Upper lobe of right lung (tissue), 1 donor: ENCODE measurements at regions not wholly inside any gene's neighbourhood (a gene's known extent, or its start where the extent isn't known, plus 50 kb on each side); places are given as distances from the start of the nearest gene placed in this dataset.

Experiments used
- ATAC-seq: fragments of 200-7000 bp; cut with Tn5 transposase; one replicate; pipeline ENCODE4 v1.9.1; 2020; ENCODE audit warnings: mild to moderate bottlenecking, moderate library complexity
- DNase-seq: peaks from one replicate; pipeline ENCODE4 v3.0.0-alpha.2; 2020
- H3K27ac ChIP-seq: fragments of 200-600 bp; one replicate; pipeline ENCODE4 v1.8.0; 2022
- H3K27me3 ChIP-seq: fragments of 200-600 bp; one replicate; pipeline ENCODE4 v1.8.0; 2022; ENCODE audit warnings: mild to moderate bottlenecking
- H3K36me3 ChIP-seq: fragments of 200-600 bp; one replicate; pipeline ENCODE4 v1.8.0; 2022
- H3K4me1 ChIP-seq: fragments of 200-600 bp; one replicate; pipeline ENCODE4 v1.8.0; 2022
- H3K4me3 ChIP-seq: fragments of 200-600 bp; one replicate; pipeline ENCODE4 v1.8.0; 2022; ENCODE audit warnings: mild to moderate bottlenecking
- H3K9me3 ChIP-seq: fragments of 200-600 bp; one replicate; pipeline ENCODE4 v1.8.0; 2022
- intact Hi-C: fragments of 100-400 bp; cut with DNase I; formaldehyde crosslinking; loops from one replicate; pipeline ENCODE4 v1.11.0; 2022
- TF ChIP-seq, protein P1 (sequence below): fragments of 200-600 bp; IDR thresholded peaks from one replicate; pipeline ENCODE4 v1.8.0; 2022; ENCODE audit warnings: antibody characterized with exemption
- donor health status: DM: no; HTN: yes; CAD: no; lungs with severe emphysema.

GRCh38 chr3:124422805-124423204 is 307.4 kb upstream of the UMPS start:
- no peaks in the 10 kb centered on the region for H3K9me3 ChIP-seq
- no peak overlapping the region for H3K4me3 ChIP-seq
- no peak for DNase-seq
- ATAC-seq: no peak
- no peaks in the 10 kb centered on the region for H3K4me1 ChIP-seq
- no peaks in the 10 kb centered on the region for H3K36me3 ChIP-seq
- H3K27ac ChIP-seq: no peak overlapping the region
- TF ChIP-seq, protein P1, sequence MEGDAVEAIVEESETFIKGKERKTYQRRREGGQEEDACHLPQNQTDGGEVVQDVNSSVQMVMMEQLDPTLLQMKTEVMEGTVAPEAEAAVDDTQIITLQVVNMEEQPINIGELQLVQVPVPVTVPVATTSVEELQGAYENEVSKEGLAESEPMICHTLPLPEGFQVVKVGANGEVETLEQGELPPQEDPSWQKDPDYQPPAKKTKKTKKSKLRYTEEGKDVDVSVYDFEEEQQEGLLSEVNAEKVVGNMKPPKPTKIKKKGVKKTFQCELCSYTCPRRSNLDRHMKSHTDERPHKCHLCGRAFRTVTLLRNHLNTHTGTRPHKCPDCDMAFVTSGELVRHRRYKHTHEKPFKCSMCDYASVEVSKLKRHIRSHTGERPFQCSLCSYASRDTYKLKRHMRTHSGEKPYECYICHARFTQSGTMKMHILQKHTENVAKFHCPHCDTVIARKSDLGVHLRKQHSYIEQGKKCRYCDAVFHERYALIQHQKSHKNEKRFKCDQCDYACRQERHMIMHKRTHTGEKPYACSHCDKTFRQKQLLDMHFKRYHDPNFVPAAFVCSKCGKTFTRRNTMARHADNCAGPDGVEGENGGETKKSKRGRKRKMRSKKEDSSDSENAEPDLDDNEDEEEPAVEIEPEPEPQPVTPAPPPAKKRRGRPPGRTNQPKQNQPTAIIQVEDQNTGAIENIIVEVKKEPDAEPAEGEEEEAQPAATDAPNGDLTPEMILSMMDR: no peak
- intact Hi-C loops: no loop called here
- no peaks in the 10 kb centered on the region for H3K27me3 ChIP-seq

DNA sequence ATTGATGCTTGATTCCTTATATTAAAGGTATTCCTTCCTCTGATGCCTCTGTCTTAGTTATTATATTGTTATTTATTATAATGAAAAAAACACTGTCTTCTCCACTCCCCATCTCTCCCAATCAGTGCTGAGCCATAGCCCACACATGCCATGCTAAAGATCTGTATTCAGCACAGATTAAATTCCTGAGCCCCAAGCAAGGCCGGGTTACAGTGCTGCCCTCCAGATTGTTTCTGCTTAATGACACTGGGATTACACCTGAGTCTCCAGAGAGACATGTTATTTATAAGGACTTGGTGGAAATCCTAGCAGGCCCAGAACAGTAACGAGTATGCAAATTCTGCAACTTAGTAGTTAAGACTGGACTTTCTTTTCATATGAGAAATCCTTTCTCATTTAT is 305.9 kb upstream of the UMPS start:
- ATAC-seq (no peak), DNase-seq (no peak)
- TF ChIP-seq, protein P1: no peak
- H3K4me1 ChIP-seq: no peaks in the 10 kb centered on the region
- H3K4me3 ChIP-seq: no peak overlapping the region
- no peaks in the 10 kb centered on the region for H3K9me3 ChIP-seq
- no peaks in the 10 kb centered on the region for H3K36me3 ChIP-seq
- intact Hi-C loops: no loop called here
- H3K27me3 ChIP-seq: no peaks in the 10 kb centered on the region
- H3K27ac ChIP-seq: no peak overlapping the region

GRCh38 chr3:124425972-124426371 is 304.3 kb upstream of the UMPS start:
- TF ChIP-seq, protein P1: no peak
- ATAC-seq (no peak), DNase-seq (no peak)
- Histone ChIP-seq H3K4me1 (no peaks in the 10 kb centered on the region), H3K36me3 (no peaks in the 10 kb centered on the region), H3K27me3 (no peaks in the 10 kb centered on the region), H3K4me3 (no peak overlapping the region), H3K9me3 (no peaks in the 10 kb centered on the region), H3K27ac (no peak overlapping the region)
- intact Hi-C loops: no loop called here

DNA sequence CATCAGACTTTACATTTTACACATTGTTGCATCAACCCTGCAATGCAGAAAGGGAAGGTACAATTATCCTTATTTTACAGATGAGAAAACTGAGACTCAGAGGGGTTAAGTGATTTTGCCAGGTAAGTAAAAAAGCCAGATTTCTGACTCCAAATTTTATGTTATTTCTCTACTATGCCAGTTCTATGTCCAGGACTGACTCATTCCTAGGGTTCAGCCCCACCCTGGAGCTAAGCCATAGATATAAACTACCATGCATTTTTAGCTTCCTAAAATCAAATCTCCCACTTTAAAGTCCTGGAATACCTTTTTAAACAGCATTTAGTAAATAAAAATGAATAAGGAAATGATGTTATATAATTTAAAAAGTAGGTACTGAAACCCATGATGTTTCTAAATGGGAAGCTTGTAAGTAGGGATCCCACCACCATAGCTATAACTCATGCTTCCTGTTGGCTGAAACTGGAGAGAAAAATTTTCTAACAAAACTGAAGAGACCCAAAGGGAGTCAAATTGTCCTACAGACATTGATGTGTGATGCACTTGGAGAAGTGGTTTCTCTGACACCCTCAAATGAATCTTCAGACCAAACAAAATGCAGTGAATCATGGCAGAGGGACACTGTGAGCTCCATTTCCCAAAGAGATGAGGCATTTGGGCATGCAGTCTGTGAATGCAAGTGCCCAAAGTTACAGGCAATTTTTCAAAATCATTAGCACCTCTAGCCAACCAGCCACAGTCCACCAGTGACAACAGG is 301.7 kb upstream of the UMPS start:
- Histone ChIP-seq H3K4me3 (no peak overlapping the region), H3K27me3 (no peaks in the 10 kb centered on the region), H3K9me3 (no peaks in the 10 kb centered on the region), H3K27ac (no peak overlapping the region), H3K36me3 (no peaks in the 10 kb centered on the region), H3K4me1 (no peaks in the 10 kb centered on the region)
- TF ChIP-seq, protein P1: no peak
- no peak for DNase-seq
- intact Hi-C loops: no loop called here
- no peak for ATAC-seq

- TF ChIP-seq, protein P1: no peak
- H3K27ac ChIP-seq: no peak overlapping the region
- ATAC-seq: no peak
Measured at GRCh38 chr3:124429129-124429815, 301.0 kb upstream of the UMPS start.

More at GRCh38 chr3:124429129-124429815, 301.0 kb upstream of the UMPS start:
- intact Hi-C loops: no loop called here
- Histone ChIP-seq H3K9me3 (no peaks in the 10 kb centered on the region), H3K4me1 (no peaks in the 10 kb centered on the region), H3K27me3 (no peaks in the 10 kb centered on the region), H3K4me3 (no peak overlapping the region), H3K36me3 (no peaks in the 10 kb centered on the region)
- no peak for DNase-seq
